GM23338 (cell line): ENCODE measurements at regions not wholly inside any gene's neighbourhood (a gene's known extent, or its start where the extent isn't known, plus 50 kb on each side); places are given as distances from the start of the nearest gene placed in this dataset.

Experiments used
- ATAC-seq: fragments of 200-7000 bp; cut with Tn5 transposase; 3 replicates; pipeline ENCODE4 v1.9.1; 2020
- DNase-seq: peaks from one replicate; pipeline ENCODE4 v3.0.0-alpha.2; 2015; ENCODE audit warnings: low spot score
- H2AFZ ChIP-seq: fragments of 200-600 bp; sonication (generic); 2 replicates; pipeline ENCODE4 v1.8.0; 2016; ENCODE audit warnings: antibody characterized with exemption, mild to moderate bottlenecking, moderate library complexity
- H3F3A ChIP-seq: fragments of 200-600 bp; sonication (generic); replicated peaks from 2 replicates; pipeline ENCODE4 v1.8.0; 2017; ENCODE audit warnings: antibody characterized with exemption, mixed run types, low read depth
- H3K27ac ChIP-seq: fragments of 200-600 bp; sonication (generic); 2 replicates; pipeline ENCODE4 v1.6.1; 2016; ENCODE audit warnings: low read depth
- H3K27me3 ChIP-seq: fragments of 200-600 bp; sonication (generic); 2 replicates; pipeline ENCODE4 v1.8.0; 2016; ENCODE audit warnings: mild to moderate bottlenecking, mixed run types, moderate library complexity; ENCODE audit not compliant: insufficient read depth
- H3K36me3 ChIP-seq: fragments of 200-600 bp; sonication (generic); 2 replicates; pipeline ENCODE4 v1.8.0; 2016; ENCODE audit warnings: mild to moderate bottlenecking; ENCODE audit not compliant: insufficient read depth
- H3K4me1 ChIP-seq: fragments of 200-600 bp; sonication (generic); 2 replicates; pipeline ENCODE4 v1.8.0; 2016; ENCODE audit warnings: mild to moderate bottlenecking, moderate library complexity; ENCODE audit not compliant: insufficient read depth
- H3K4me2 ChIP-seq: fragments of 200-600 bp; sonication (generic); 2 replicates; pipeline ENCODE4 v1.7.1; 2017; ENCODE audit warnings: mixed run types
- H3K4me3 ChIP-seq: fragments of 200-600 bp; sonication (generic); 2 replicates; pipeline ENCODE4 v1.6.1; 2016; ENCODE audit warnings: mixed run types
- H3K79me2 ChIP-seq: fragments of 200-600 bp; sonication (generic); replicated peaks from 2 replicates; pipeline ENCODE4 v1.8.0; 2017; ENCODE audit warnings: mild to moderate bottlenecking; ENCODE audit not compliant: insufficient read depth
- H3K9me2 ChIP-seq: fragments of 200-600 bp; sonication (generic); 2 replicates; pipeline ENCODE4 v1.8.0; 2017; ENCODE audit not compliant: insufficient read depth
- H4K20me1 ChIP-seq: fragments of 200-600 bp; sonication (generic); replicated peaks from 2 replicates; pipeline ENCODE4 v1.8.0; 2017; ENCODE audit warnings: mild to moderate bottlenecking; ENCODE audit not compliant: insufficient read depth
- H3K27ac Mint-ChIP-seq: 2 replicates; pipeline ENCODE4 v1.8.0; 2020; ENCODE audit warnings: inconsistent platforms, mild to moderate bottlenecking, moderate library complexity, mixed read lengths
- H3K27me3 Mint-ChIP-seq: 3 replicates; pipeline ENCODE4 v1.8.0; 2022; ENCODE audit warnings: low read depth, mild to moderate bottlenecking, moderate library complexity, mixed read lengths, inconsistent platforms; ENCODE audit not compliant: insufficient read depth, poor library complexity
- H3K36me3 Mint-ChIP-seq: 3 replicates; pipeline ENCODE4 v1.8.0; 2021; ENCODE audit warnings: low read depth, mild to moderate bottlenecking, inconsistent platforms, moderate library complexity, mixed read lengths
- H3K4me1 Mint-ChIP-seq: 3 replicates; pipeline ENCODE4 v1.8.0; 2020; ENCODE audit warnings: mild to moderate bottlenecking, inconsistent platforms, mixed read lengths
- H3K4me3 Mint-ChIP-seq: 3 replicates; pipeline ENCODE4 v1.8.0; 2021; ENCODE audit warnings: moderate library complexity, mild to moderate bottlenecking, inconsistent platforms, mixed read lengths
- H3K9me3 Mint-ChIP-seq: 3 replicates; pipeline ENCODE4 v1.8.0; 2020; ENCODE audit warnings: moderate library complexity, mild to moderate bottlenecking, inconsistent platforms, mixed read lengths
- CREB1 ChIP-seq: fragments of 250-450 bp; sonication (Bioruptor Pico); IDR thresholded peaks from 2 replicates; pipeline ENCODE4 v1.5.0; 2020; ENCODE audit warnings: low read depth, mild to moderate bottlenecking, moderate library complexity
- EZH2 ChIP-seq: fragments of 200-600 bp; sonication (generic); IDR thresholded peaks from one replicate; pipeline ENCODE4 v1.8.0; 2017; ENCODE audit warnings: antibody characterized with exemption, mild to moderate bottlenecking, low read depth; ENCODE audit not compliant: unreplicated experiment
- EZH2phosphoT487 ChIP-seq: fragments of 200-600 bp; sonication (generic); IDR thresholded peaks from one replicate; pipeline ENCODE4 v1.8.1; 2018; ENCODE audit warnings: antibody characterized with exemption; ENCODE audit not compliant: unreplicated experiment
- JUNB ChIP-seq: IDR thresholded peaks from one replicate; pipeline ENCODE4 v1.6.1; 2016; ENCODE audit warnings: antibody characterized with exemption; ENCODE audit not compliant: unreplicated experiment
- NANOG ChIP-seq: IDR thresholded peaks from 2 replicates; pipeline ENCODE4 v1.6.1; 2016; ENCODE audit warnings: antibody characterized with exemption, borderline replicate concordance
- POLR2AphosphoS5 ChIP-seq: IDR thresholded peaks from 2 replicates; pipeline ENCODE4 v1.6.1; 2016; ENCODE audit warnings: antibody characterized with exemption, low read depth
- STAT1 ChIP-seq: IDR thresholded peaks from one replicate; pipeline ENCODE4 v1.6.1; 2016; ENCODE audit warnings: antibody characterized with exemption; ENCODE audit not compliant: unreplicated experiment
- ZNF114 ChIP-seq: fragments of 250-450 bp; sonication (Bioruptor Pico); IDR thresholded peaks from 2 replicates; pipeline ENCODE4 v1.5.0; 2020; ENCODE audit warnings: mild to moderate bottlenecking, moderate library complexity
- ZNF331 ChIP-seq: fragments of 250-450 bp; sonication (Bioruptor Pico); IDR thresholded peaks from 2 replicates; pipeline ENCODE4 v1.5.0; 2020; ENCODE audit warnings: low read depth, mild to moderate bottlenecking, moderate library complexity
- TF ChIP-seq, protein P1 (sequence below), 2 experiments: fragments of 200-600 bp in 1 of 2; sonication (generic) in 1 of 2; conservative IDR thresholded peaks; 2 replicates each; pipeline versions ENCODE4 v1.5.1 to v1.6.1; 2016 to 2017; ENCODE audit warnings: antibody characterized with exemption in 2 of 2, low read depth in 2 of 2, mild to moderate bottlenecking in 2 of 2, moderate library complexity in 1 of 2
- TF ChIP-seq, protein P2 (sequence below): fragments of 250-450 bp; sonication (Bioruptor Pico); IDR thresholded peaks from 2 replicates; pipeline ENCODE4 v1.5.0; 2020; ENCODE audit warnings: mild to moderate bottlenecking, moderate library complexity
- TF ChIP-seq, protein P3 (sequence below): IDR thresholded peaks from one replicate; pipeline ENCODE4 v1.6.1; 2018; ENCODE audit warnings: antibody characterized with exemption; ENCODE audit not compliant: unreplicated experiment
- TF ChIP-seq, protein P4 (sequence below): IDR thresholded peaks from 2 replicates; pipeline ENCODE4 v1.6.1; 2016; ENCODE audit warnings: antibody characterized with exemption

DNA sequence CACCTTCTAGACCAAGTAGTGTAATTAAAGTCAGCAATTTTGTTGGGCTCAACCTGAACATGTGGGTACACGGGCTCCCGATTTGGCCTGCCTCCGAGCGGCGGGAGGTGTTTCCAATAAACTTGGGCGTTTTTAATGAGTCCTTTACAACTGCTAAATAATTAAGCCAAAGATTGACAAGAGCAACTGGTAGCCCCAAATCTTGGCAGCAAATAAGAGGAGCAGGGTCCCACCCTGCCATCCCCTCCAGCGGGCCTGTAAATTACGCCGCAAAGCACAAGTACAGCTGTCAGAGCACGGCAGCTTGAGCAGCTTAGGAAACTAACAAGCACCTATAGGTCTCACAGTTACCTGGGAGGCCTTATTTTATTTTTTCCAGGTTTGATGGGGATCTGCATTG lies 217.1 kb downstream of the BMP7 start:
- Histone ChIP-seq H3F3A (no peaks in the 10 kb centered on the region), H3K27me3 (no peaks in the 10 kb centered on the region), H4K20me1 (no peaks in the 10 kb centered on the region), H3K4me3 (no peak overlapping the region), H3K27ac (no peak overlapping the region), H3K4me1 (no peaks in the 10 kb centered on the region), H3K79me2 (no peaks in the 10 kb centered on the region), H3K9me2 (no peaks in the 10 kb centered on the region), H3K36me3 (no peaks in the 10 kb centered on the region), H3K4me2 (no peak overlapping the region), H2AFZ (no peak overlapping the region)
- Mint-ChIP-seq H3K27ac (no peak overlapping the region), H3K36me3 (no peaks in the 10 kb centered on the region), H3K9me3 (no peaks in the 10 kb centered on the region), H3K27me3 (peaks cover 8% of the 10 kb centered on the region), H3K4me1 (peaks cover 5% of the 10 kb centered on the region; the same call in 2 of the 3 replicates), H3K4me3 (no peak overlapping the region)
- ATAC-seq (no peak), DNase-seq (no peak)
- TF ChIP-seq POLR2AphosphoS5 (no peak), CREB1 (CRISPR knock-in tag) (no peak), STAT1 (no peak), EZH2 (no peak), ZNF114 (CRISPR knock-in tag) (no peak), ZNF331 (CRISPR knock-in tag) (no peak), EZH2phosphoT487 (no peak), NANOG (no peak), JUNB (no peak)
- TF ChIP-seq, protein P1, sequence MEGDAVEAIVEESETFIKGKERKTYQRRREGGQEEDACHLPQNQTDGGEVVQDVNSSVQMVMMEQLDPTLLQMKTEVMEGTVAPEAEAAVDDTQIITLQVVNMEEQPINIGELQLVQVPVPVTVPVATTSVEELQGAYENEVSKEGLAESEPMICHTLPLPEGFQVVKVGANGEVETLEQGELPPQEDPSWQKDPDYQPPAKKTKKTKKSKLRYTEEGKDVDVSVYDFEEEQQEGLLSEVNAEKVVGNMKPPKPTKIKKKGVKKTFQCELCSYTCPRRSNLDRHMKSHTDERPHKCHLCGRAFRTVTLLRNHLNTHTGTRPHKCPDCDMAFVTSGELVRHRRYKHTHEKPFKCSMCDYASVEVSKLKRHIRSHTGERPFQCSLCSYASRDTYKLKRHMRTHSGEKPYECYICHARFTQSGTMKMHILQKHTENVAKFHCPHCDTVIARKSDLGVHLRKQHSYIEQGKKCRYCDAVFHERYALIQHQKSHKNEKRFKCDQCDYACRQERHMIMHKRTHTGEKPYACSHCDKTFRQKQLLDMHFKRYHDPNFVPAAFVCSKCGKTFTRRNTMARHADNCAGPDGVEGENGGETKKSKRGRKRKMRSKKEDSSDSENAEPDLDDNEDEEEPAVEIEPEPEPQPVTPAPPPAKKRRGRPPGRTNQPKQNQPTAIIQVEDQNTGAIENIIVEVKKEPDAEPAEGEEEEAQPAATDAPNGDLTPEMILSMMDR (conservative IDR thresholded peaks at IDR 0.05; ENCODE audit: low read depth in 2 of 2) = no peak
- TF ChIP-seq, protein P2, sequence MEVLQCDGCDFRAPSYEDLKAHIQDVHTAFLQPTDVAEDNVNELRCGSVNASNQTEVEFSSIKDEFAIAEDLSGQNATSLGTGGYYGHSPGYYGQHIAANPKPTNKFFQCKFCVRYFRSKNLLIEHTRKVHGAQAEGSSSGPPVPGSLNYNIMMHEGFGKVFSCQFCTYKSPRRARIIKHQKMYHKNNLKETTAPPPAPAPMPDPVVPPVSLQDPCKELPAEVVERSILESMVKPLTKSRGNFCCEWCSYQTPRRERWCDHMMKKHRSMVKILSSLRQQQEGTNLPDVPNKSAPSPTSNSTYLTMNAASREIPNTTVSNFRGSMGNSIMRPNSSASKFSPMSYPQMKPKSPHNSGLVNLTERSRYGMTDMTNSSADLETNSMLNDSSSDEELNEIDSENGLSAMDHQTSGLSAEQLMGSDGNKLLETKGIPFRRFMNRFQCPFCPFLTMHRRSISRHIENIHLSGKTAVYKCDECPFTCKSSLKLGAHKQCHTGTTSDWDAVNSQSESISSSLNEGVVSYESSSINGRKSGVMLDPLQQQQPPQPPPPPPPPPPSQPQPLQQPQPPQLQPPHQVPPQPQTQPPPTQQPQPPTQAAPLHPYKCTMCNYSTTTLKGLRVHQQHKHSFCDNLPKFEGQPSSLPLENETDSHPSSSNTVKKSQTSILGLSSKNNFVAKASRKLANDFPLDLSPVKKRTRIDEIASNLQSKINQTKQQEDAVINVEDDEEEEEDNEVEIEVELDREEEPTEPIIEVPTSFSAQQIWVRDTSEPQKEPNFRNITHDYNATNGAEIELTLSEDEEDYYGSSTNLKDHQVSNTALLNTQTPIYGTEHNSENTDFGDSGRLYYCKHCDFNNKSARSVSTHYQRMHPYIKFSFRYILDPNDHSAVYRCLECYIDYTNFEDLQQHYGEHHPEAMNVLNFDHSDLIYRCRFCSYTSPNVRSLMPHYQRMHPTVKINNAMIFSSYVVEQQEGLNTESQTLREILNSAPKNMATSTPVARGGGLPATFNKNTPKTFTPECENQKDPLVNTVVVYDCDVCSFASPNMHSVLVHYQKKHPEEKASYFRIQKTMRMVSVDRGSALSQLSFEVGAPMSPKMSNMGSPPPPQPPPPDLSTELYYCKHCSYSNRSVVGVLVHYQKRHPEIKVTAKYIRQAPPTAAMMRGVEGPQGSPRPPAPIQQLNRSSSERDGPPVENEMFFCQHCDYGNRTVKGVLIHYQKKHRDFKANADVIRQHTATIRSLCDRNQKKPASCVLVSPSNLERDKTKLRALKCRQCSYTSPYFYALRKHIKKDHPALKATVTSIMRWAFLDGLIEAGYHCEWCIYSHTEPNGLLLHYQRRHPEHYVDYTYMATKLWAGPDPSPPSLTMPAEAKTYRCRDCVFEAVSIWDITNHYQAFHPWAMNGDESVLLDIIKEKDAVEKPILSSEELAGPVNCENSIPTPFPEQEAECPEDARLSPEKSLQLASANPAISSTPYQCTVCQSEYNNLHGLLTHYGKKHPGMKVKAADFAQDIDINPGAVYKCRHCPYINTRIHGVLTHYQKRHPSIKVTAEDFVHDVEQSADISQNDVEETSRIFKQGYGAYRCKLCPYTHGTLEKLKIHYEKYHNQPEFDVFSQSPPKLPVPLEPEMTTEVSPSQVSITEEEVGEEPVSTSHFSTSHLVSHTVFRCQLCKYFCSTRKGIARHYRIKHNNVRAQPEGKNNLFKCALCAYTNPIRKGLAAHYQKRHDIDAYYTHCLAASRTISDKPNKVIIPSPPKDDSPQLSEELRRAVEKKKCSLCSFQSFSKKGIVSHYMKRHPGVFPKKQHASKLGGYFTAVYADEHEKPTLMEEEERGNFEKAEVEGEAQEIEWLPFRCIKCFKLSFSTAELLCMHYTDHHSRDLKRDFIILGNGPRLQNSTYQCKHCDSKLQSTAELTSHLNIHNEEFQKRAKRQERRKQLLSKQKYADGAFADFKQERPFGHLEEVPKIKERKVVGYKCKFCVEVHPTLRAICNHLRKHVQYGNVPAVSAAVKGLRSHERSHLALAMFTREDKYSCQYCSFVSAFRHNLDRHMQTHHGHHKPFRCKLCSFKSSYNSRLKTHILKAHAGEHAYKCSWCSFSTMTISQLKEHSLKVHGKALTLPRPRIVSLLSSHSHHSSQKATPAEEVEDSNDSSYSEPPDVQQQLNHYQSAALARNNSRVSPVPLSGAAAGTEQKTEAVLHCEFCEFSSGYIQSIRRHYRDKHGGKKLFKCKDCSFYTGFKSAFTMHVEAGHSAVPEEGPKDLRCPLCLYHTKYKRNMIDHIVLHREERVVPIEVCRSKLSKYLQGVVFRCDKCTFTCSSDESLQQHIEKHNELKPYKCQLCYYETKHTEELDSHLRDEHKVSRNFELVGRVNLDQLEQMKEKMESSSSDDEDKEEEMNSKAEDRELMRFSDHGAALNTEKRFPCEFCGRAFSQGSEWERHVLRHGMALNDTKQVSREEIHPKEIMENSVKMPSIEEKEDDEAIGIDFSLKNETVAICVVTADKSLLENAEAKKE (CRISPR knock-in tag) = no peak
- TF ChIP-seq, protein P3, sequence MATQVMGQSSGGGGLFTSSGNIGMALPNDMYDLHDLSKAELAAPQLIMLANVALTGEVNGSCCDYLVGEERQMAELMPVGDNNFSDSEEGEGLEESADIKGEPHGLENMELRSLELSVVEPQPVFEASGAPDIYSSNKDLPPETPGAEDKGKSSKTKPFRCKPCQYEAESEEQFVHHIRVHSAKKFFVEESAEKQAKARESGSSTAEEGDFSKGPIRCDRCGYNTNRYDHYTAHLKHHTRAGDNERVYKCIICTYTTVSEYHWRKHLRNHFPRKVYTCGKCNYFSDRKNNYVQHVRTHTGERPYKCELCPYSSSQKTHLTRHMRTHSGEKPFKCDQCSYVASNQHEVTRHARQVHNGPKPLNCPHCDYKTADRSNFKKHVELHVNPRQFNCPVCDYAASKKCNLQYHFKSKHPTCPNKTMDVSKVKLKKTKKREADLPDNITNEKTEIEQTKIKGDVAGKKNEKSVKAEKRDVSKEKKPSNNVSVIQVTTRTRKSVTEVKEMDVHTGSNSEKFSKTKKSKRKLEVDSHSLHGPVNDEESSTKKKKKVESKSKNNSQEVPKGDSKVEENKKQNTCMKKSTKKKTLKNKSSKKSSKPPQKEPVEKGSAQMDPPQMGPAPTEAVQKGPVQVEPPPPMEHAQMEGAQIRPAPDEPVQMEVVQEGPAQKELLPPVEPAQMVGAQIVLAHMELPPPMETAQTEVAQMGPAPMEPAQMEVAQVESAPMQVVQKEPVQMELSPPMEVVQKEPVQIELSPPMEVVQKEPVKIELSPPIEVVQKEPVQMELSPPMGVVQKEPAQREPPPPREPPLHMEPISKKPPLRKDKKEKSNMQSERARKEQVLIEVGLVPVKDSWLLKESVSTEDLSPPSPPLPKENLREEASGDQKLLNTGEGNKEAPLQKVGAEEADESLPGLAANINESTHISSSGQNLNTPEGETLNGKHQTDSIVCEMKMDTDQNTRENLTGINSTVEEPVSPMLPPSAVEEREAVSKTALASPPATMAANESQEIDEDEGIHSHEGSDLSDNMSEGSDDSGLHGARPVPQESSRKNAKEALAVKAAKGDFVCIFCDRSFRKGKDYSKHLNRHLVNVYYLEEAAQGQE = no peak
- TF ChIP-seq, protein P4, sequence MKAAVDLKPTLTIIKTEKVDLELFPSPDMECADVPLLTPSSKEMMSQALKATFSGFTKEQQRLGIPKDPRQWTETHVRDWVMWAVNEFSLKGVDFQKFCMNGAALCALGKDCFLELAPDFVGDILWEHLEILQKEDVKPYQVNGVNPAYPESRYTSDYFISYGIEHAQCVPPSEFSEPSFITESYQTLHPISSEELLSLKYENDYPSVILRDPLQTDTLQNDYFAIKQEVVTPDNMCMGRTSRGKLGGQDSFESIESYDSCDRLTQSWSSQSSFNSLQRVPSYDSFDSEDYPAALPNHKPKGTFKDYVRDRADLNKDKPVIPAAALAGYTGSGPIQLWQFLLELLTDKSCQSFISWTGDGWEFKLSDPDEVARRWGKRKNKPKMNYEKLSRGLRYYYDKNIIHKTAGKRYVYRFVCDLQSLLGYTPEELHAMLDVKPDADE = no peak
